Activated CD4-positive, alpha-beta T cell treated with anti-CD3 and anti-CD28 coated beads, Interleukin-2, amount 50 U/mL, for 16 hours (primary cell): ENCODE measurements at regions not wholly inside any gene's neighbourhood (a gene's known extent, or its start where the extent isn't known, plus 50 kb on each side); places are given as distances from the start of the nearest gene placed in this dataset.

Source experiments
- DNase-seq: peaks from one replicate; pipeline ENCODE4 v3.0.0-alpha.2; 2020

- DNase-seq: no peak
Observed at GRCh38 chr4:27568236-27568951, 707.8 kb downstream of the STIM2 start.

- no peak for DNase-seq
Observed at GRCh38 chr4:27568952-27569319, 708.3 kb downstream of the STIM2 start.

- DNase-seq: no peak
Observed at GRCh38 chr4:27574743-27575142, 714.1 kb downstream of the STIM2 start.

GRCh38 chr4:27577951-27578350 lies 717.3 kb downstream of the STIM2 start:
- no peak for DNase-seq

- no peak for DNase-seq
Observed at GRCh38 chr4:27592738-27593137, 732.1 kb downstream of the STIM2 start.

GRCh38 chr4:27594922-27595321 lies 734.3 kb downstream of the STIM2 start:
- no peak for DNase-seq

- DNase-seq: no peak
Observed at GRCh38 chr4:27595571-27596360, 735.1 kb downstream of the STIM2 start.

- no peak for DNase-seq
Observed at GRCh38 chr4:27602172-27602571, 741.5 kb downstream of the STIM2 start.

- no peak for DNase-seq
Observed at GRCh38 chr4:27604692-27605091, 744.1 kb downstream of the STIM2 start.

- DNase-seq: no peak
Observed at GRCh38 chr4:27616166-27616565, 755.5 kb downstream of the STIM2 start.

GRCh38 chr4:27619435-27619834 lies 758.8 kb downstream of the STIM2 start:
- no peak for DNase-seq

GRCh38 chr4:27620886-27621285 lies 760.2 kb downstream of the STIM2 start:
- no peak for DNase-seq

GRCh38 chr4:27624749-27625148 lies 764.1 kb downstream of the STIM2 start:
- no peak for DNase-seq

- DNase-seq: no peak
Observed at GRCh38 chr4:27628609-27629008, 768.0 kb downstream of the STIM2 start.

- DNase-seq: no peak
Observed at GRCh38 chr4:27629532-27630225, 769.0 kb downstream of the STIM2 start.

GRCh38 chr4:27635936-27636913 lies 775.6 kb downstream of the STIM2 start:
- peak; percentile 37 for DNase-seq

- DNase-seq: no peak
Observed at GRCh38 chr4:27638163-27638915, 777.7 kb downstream of the STIM2 start.

GRCh38 chr4:27643101-27643500 lies 782.5 kb downstream of the STIM2 start:
- no peak for DNase-seq

GRCh38 chr4:27648416-27648815 lies 787.8 kb downstream of the STIM2 start:
- no peak for DNase-seq

- no peak for DNase-seq
Observed at GRCh38 chr4:27662426-27662825, 801.8 kb downstream of the STIM2 start.

GRCh38 chr4:27666943-27667342 lies 806.3 kb downstream of the STIM2 start:
- DNase-seq: no peak

- DNase-seq: no peak
Observed at GRCh38 chr4:27668001-27668400, 807.4 kb downstream of the STIM2 start.
